K562 (cell line): ENCODE measurements at regions not wholly inside any gene's neighbourhood (a gene's known extent, or its start where the extent isn't known, plus 50 kb on each side); places are given as distances from the start of the nearest gene placed in this dataset.

Experiments
- ATAC-seq: fragments of 200-7000 bp; cut with Tn5 transposase; 3 replicates; pipeline ENCODE4 v1.9.1; 2020; ENCODE audit warnings: moderate library complexity
- BruUV-seq: library from RNA; stranded (reverse); fragments of 400-500 nt; replicated peaks from 2 replicates; lab custom pipeline; 2021; lab: Mats Ljungman, UMichigan
- CTCF ChIA-PET: fragments of 300-600 bp; formaldehyde crosslinking; extraction: SDS; loops from one replicate; lab custom pipeline; 2021; ENCODE audit warnings: low intra/inter-chr PET ratio; lab: Yijun Ruan, JAX
- POLR2A ChIA-PET: fragments of 300-600, 350-650 bp; sonication (Branson Sonifier 250); formaldehyde crosslinking; extraction: SDS; loops from one replicate; lab custom pipeline; 2021; ENCODE audit warnings: antibody characterized with exemption, inconsistent platforms; lab: Yijun Ruan, JAX
- DNase-seq, 4 experiments: peaks; one replicate each; pipeline versions ENCODE4 v3.0.0 to v3.0.0-alpha.2; 2011 to 2018; ENCODE audit warnings: low spot score in 3 of 4, mixed read lengths in 3 of 4; ENCODE audit errors: extremely low read depth in 1 of 4
- FAIRE-seq: peaks from 2 replicates; lab custom pipeline; 2011; peaks lifted over from hg19 to GRCh38; lab: Jason Lieb, UNC
- H2AFZ ChIP-seq: 2 replicates; pipeline ENCODE4 v1.6.0; 2011; ENCODE audit warnings: low read depth, low read length, control low read depth, inconsistent platforms
- H3K27ac ChIP-seq: fragments of 200-600 bp; 3 replicates; pipeline ENCODE4 v1.8.0; 2011; ENCODE audit warnings: low read depth, mild to moderate bottlenecking, control low read depth, inconsistent platforms, low read length, moderate library complexity, mixed read lengths; ENCODE audit errors: extremely low read depth
- H3K27me3 ChIP-seq, 2 experiments: fragments of 300-600 bp in 1 of 2; 2 replicates in 1 of 2; 3 replicates in 1 of 2; pipeline versions ENCODE4 v1.6.0 to v1.8.0; 2011; ENCODE audit warnings: inconsistent platforms in 2 of 2, low read length in 2 of 2, mild to moderate bottlenecking in 1 of 2, mixed read lengths in 1 of 2, moderate library complexity in 1 of 2; ENCODE audit not compliant: control insufficient read depth in 2 of 2, insufficient read depth in 2 of 2
- H3K36me3 ChIP-seq: fragments of 300-600 bp; 3 replicates; pipeline ENCODE4 v1.8.0; 2011; ENCODE audit warnings: mild to moderate bottlenecking, low read length, inconsistent platforms; ENCODE audit not compliant: control insufficient read depth, insufficient read depth
- H3K4me1 ChIP-seq, 2 experiments: fragments of 200-600 bp in 1 of 2; replicated peaks in 1 of 2; 2 replicates in 1 of 2; 3 replicates in 1 of 2; pipeline versions ENCODE4 v1.5.1 to v1.8.0; 2011; ENCODE audit warnings: inconsistent platforms in 2 of 2, low read length in 2 of 2, mild to moderate bottlenecking in 1 of 2, mixed read lengths in 1 of 2, moderate library complexity in 1 of 2; ENCODE audit not compliant: control insufficient read depth in 2 of 2, insufficient read depth in 2 of 2
- H3K4me2 ChIP-seq: 2 replicates; pipeline ENCODE4 v1.6.1; 2011; ENCODE audit warnings: low read length, control low read depth, inconsistent platforms, mixed read lengths; ENCODE audit not compliant: insufficient read depth
- H3K4me3 ChIP-seq: fragments of 200-600 bp; sonication (generic), shearing (Covaris generic); 2 replicates; pipeline ENCODE4 v1.5.1; 2016; ENCODE audit warnings: control low read depth, inconsistent platforms
- H3K79me2 ChIP-seq: fragments of 200-600 bp; 3 replicates; pipeline ENCODE4 v1.8.0; 2011; ENCODE audit warnings: low read length, inconsistent platforms; ENCODE audit not compliant: control insufficient read depth, insufficient read depth
- H3K9ac ChIP-seq, 2 experiments: 2 replicates each; pipeline versions ENCODE4 v1.6.0 to v1.6.1; 2011; ENCODE audit warnings: low read depth in 2 of 2, low read length in 2 of 2, control low read depth in 1 of 2, inconsistent platforms in 1 of 2, mild to moderate bottlenecking in 1 of 2, mixed read lengths in 1 of 2; ENCODE audit not compliant: insufficient read depth in 1 of 2
- H3K9me1 ChIP-seq: one replicate; pipeline ENCODE4 v1.6.0; 2011; ENCODE audit warnings: inconsistent platforms, mild to moderate bottlenecking, low read length, moderate library complexity; ENCODE audit not compliant: control insufficient read depth, insufficient read depth
- H3K9me3 ChIP-seq: replicated peaks from 2 replicates; pipeline ENCODE4 v1.5.1; 2011; ENCODE audit warnings: low read depth, low read length, inconsistent platforms; ENCODE audit not compliant: control insufficient read depth, insufficient read depth
- H4K20me1 ChIP-seq: replicated peaks from 2 replicates; pipeline ENCODE4 v1.6.1; 2011; ENCODE audit warnings: low read length, inconsistent platforms, mixed read lengths; ENCODE audit not compliant: control insufficient read depth, insufficient read depth
- HBP1 ChIP-seq: fragments of 450-650 bp; formaldehyde crosslinking; IDR thresholded peaks from 2 replicates; pipeline ENCODE4 v1.4.0; 2022; ENCODE audit warnings: missing genetic modification characterization
- KDM1A ChIP-seq, 2 experiments: fragments of 450-650 bp; IDR thresholded peaks; 2 replicates each; pipeline ENCODE4 v1.6.1; 2016; ENCODE audit warnings: mild to moderate bottlenecking in 2 of 2
- MITF ChIP-seq: IDR thresholded peaks from 2 replicates; pipeline ENCODE4 v1.6.1; 2014; ENCODE audit warnings: antibody characterized with exemption
- RERE ChIP-seq: sonication (generic); formaldehyde crosslinking; IDR thresholded peaks from 2 replicates; pipeline ENCODE4 v1.8.0; 2023; ENCODE audit warnings: missing genetic modification reagents, mild to moderate bottlenecking, borderline replicate concordance
- SMAD4 ChIP-seq: fragments of 250-450 bp; sonication (Bioruptor Pico); conservative IDR thresholded peaks from 2 replicates; pipeline ENCODE4 v1.8.0; 2021; ENCODE audit warnings: inconsistent platforms, mild to moderate bottlenecking, moderate library complexity
- THRA ChIP-seq: fragments of 450-650 bp; IDR thresholded peaks from 2 replicates; pipeline ENCODE4 v1.6.1; 2017; ENCODE audit warnings: mild to moderate bottlenecking, moderate library complexity
- ZBTB26 ChIP-seq: fragments of 450-650 bp; formaldehyde crosslinking; IDR thresholded peaks from 2 replicates; pipeline ENCODE4 v1.4.0; 2022; ENCODE audit warnings: missing genetic modification characterization
- ZNF133 ChIP-seq: fragments of 250-450 bp; sonication (Bioruptor Pico); IDR thresholded peaks from 2 replicates; pipeline ENCODE4 v1.4.0; 2020; ENCODE audit warnings: mild to moderate bottlenecking
- ZNF586 ChIP-seq: fragments of 450-650 bp; formaldehyde crosslinking; conservative IDR thresholded peaks from 2 replicates; pipeline ENCODE4 v1.4.0; 2020; ENCODE audit warnings: mild to moderate bottlenecking, moderate library complexity
- ZNF696 ChIP-seq: fragments of 250-450 bp; sonication (Bioruptor Pico); conservative IDR thresholded peaks from 2 replicates; pipeline ENCODE4 v1.4.0; 2020; ENCODE audit warnings: mild to moderate bottlenecking, moderate library complexity
- WGBS: fragments of 100-300 bp; shearing (Covaris generic); methylation state at CpG from one replicate; pipeline ENCODE4 v1.1.6; 2016; ENCODE audit warnings: low coverage, mixed read lengths; ENCODE audit not compliant: insufficient coverage; ENCODE audit errors: missing lambda C conversion rate; 5-methylcytosine and 5-hydroxymethylcytosine counted together
- in situ Hi-C: fragments of 300-500 bp; cut with MboI; formaldehyde crosslinking; loops from 4 replicates; pipeline ENCODE4 v1.15.0; 2018; ENCODE audit warnings: inconsistent platforms, mixed read lengths
- intact Hi-C: fragments of 100-400 bp; cut with micrococcal nuclease; formaldehyde crosslinking; loops from 2 replicates; pipeline ENCODE4 v1.14.2; 2022

- no peak for TF ChIP-seq RERE (CRISPR knock-in tag)
- TF ChIP-seq HBP1 (CRISPR knock-in tag): no peak
These were observed 561.8 kb upstream of the TUSC1 start (continued) for GRCh38 chr9:26240020-26240419.

GRCh38 chr9:26237256-26237655 lies 559.0 kb upstream of the TUSC1 start:
- DNase-seq: no peak
- no peaks in the 10 kb centered on the region for H3K79me2 ChIP-seq
- ATAC-seq: no peak
- no peak for FAIRE-seq
- H3K9me1 ChIP-seq: no peaks in the 10 kb centered on the region
- ChIA-PET POLR2A (no interaction called here), CTCF (no interaction called here)
- no peak overlapping the region for H3K4me2 ChIP-seq
- no CpG with 5 or more reads among the region's 3 CpGs for WGBS
- H3K9ac ChIP-seq: no peak overlapping the region
- no peak overlapping the region for H3K27ac ChIP-seq
- intact Hi-C loops: no loop called here
- H4K20me1 ChIP-seq: no peaks in the 10 kb centered on the region
- H3K9me3 ChIP-seq: no peaks in the 10 kb centered on the region
- no peaks in the 10 kb centered on the region for H3K36me3 ChIP-seq
- in situ Hi-C loops: no loop called here
- no TSS peak for BruUV-seq
- no peak overlapping the region for H2AFZ ChIP-seq
- no peaks in the 10 kb centered on the region for H3K27me3 ChIP-seq
- no peak overlapping the region for H3K4me3 ChIP-seq
- no peaks in the 10 kb centered on the region for H3K4me1 ChIP-seq
- no peak for TF ChIP-seq THRA
- TF ChIP-seq MITF: no peak
- no peak for TF ChIP-seq ZNF133 (CRISPR knock-in tag)
- TF ChIP-seq KDM1A (IDR thresholded peaks at IDR 0.05): no peak
- TF ChIP-seq ZNF586 (CRISPR knock-in tag): no peak
- TF ChIP-seq SMAD4 (CRISPR knock-in tag): no peak
- TF ChIP-seq ZNF696: no peak
- no peak for TF ChIP-seq ZBTB26 (CRISPR knock-in tag)
